Activated T-helper 2 cell treated with anti-CD3 and anti-CD28 coated beads, Interferon-gamma antibody, Interleukin-2, Interleukin-4, amounts not matched to agents 10 μg/mL and 5 μg/mL and 100 μg/mL, durations not matched to agents 14 hours and 24 hours and 36 hours (primary cell): ENCODE measurements at regions not wholly inside any gene's neighbourhood (a gene's known extent, or its start where the extent isn't known, plus 50 kb on each side); places are given as distances from the start of the nearest gene placed in this dataset.

Source experiments
- DNase-seq: peaks from one replicate; pipeline ENCODE4 v3.0.0; 2021; ENCODE audit warnings: low spot score
- H3K27ac Mint-ChIP-seq: one replicate; pipeline ENCODE4 v1.8.0; 2021; ENCODE audit warnings: mixed read lengths
- H3K27me3 Mint-ChIP-seq: one replicate; pipeline ENCODE4 v1.8.0; 2021; ENCODE audit warnings: low read depth, mixed read lengths
- H3K36me3 Mint-ChIP-seq: one replicate; pipeline ENCODE4 v1.8.0; 2021; ENCODE audit warnings: low read depth, mixed read lengths
- H3K4me1 Mint-ChIP-seq: one replicate; pipeline ENCODE4 v1.8.0; 2021; ENCODE audit warnings: low read depth, mixed read lengths
- H3K4me3 Mint-ChIP-seq: one replicate; pipeline ENCODE4 v1.8.0; 2021; ENCODE audit warnings: low read depth, mild to moderate bottlenecking, moderate library complexity, mixed read lengths
- H3K9me3 Mint-ChIP-seq: one replicate; pipeline ENCODE4 v1.8.0; 2021; ENCODE audit warnings: mixed read lengths
- intact Hi-C: fragments of 100-400 bp; cut with micrococcal nuclease; formaldehyde crosslinking; loops from one replicate; pipeline ENCODE4 v1.15.1; 2023

DNA sequence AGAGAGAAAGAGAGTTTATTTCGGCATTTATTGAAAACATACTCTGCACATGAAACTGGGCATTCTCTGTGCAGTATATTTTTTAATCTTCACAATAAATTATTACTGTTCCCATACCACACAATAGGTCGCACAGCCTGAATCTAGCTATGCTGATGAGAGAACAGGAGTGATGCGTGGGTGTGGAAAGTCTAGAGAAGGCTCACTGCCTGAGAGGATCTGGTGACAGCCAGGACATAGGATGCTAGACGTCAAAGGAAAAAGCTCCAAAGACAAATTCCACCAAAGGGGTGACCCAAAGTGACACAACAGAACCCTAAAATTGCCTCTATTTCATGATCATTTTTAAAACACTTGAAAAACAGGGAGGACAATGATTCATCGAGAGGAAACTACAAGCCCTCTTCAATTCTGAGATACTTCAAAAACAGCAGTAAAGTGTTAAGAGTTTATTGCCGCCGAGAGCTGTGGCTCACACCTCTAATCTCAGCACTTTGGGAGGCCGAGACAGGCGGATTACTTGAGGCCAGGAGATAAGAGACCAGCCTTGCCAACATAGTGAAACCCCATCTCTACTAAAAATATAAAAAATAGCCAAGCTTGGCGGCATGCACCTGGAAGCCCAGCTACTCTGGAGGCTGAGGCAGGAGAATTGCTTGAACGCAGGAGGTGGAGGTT, 189.6 kb upstream of the NBEA start:
- Mint-ChIP-seq H3K27me3 (peaks cover 2% of the 10 kb centered on the region), H3K4me1 (no peaks in the 10 kb centered on the region), H3K27ac (no peak overlapping the region), H3K36me3 (no peaks in the 10 kb centered on the region), H3K4me3 (no peak overlapping the region), H3K9me3 (no peaks in the 10 kb centered on the region)
- DNase-seq, result no peak
- intact Hi-C loops, result no loop called here

GRCh38 chr13:34756136-34756535, 185.9 kb upstream of the NBEA start:
- intact Hi-C loops, result no loop called here
- H3K27ac Mint-ChIP-seq, result no peak overlapping the region
- no peak overlapping the region for H3K4me3 Mint-ChIP-seq
- H3K27me3 Mint-ChIP-seq, result no peaks in the 10 kb centered on the region
- H3K9me3 Mint-ChIP-seq, result no peaks in the 10 kb centered on the region
- no peaks in the 10 kb centered on the region for H3K36me3 Mint-ChIP-seq
- H3K4me1 Mint-ChIP-seq, result no peaks in the 10 kb centered on the region
- no peak for DNase-seq

- Mint-ChIP-seq H3K27me3 (no peaks in the 10 kb centered on the region), H3K4me1 (no peaks in the 10 kb centered on the region), H3K4me3 (no peak overlapping the region), H3K27ac (no peak overlapping the region), H3K9me3 (no peaks in the 10 kb centered on the region), H3K36me3 (no peaks in the 10 kb centered on the region)
- intact Hi-C loops, result no loop called here
- no peak for DNase-seq
These were observed 185.5 kb upstream of the NBEA start for GRCh38 chr13:34756572-34756971.

DNA sequence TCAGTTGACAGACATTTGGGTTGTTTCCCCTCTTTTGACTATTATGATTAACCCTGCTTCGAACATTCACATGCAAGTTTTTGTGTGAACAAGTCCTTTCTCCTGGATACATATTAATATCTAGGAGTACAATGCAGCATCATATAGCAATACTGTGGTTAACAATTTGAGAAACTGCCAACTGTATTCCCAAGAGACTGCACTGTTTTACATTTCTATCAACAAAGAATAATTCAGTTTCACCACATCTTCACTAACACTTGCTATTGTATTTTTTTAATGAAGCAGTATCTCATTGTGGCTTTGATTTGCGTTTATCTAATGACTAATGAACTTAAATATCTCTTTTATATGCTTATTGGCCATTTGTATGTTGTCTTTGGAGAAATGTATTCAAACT, 184.6 kb upstream of the NBEA start:
- no peak for DNase-seq
- H3K4me3 Mint-ChIP-seq, result no peak overlapping the region
- no peaks in the 10 kb centered on the region for H3K9me3 Mint-ChIP-seq
- intact Hi-C loops, result no loop called here
- no peaks in the 10 kb centered on the region for H3K4me1 Mint-ChIP-seq
- H3K27ac Mint-ChIP-seq, result no peak overlapping the region
- no peaks in the 10 kb centered on the region for H3K27me3 Mint-ChIP-seq
- H3K36me3 Mint-ChIP-seq, result no peaks in the 10 kb centered on the region

DNA sequence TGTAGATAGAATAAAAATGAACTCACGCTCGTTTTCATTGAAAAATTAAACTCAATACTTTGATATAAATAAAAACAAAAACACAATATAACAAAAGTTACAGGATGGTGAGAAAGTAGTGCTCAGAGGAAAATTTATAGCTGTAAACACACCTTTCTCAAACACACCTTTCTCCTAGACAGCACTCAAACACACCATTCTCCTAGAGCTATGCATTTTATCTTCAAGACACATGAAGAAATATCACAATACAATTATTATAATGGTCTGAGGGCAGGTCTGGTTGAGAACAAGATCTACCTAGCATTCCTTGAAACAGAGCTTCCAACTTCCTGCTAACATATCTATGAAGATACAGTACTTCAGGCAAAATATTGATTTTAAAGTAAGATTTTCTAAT, 183.4 kb upstream of the NBEA start:
- H3K4me1 Mint-ChIP-seq, result no peaks in the 10 kb centered on the region
- no peak overlapping the region for H3K27ac Mint-ChIP-seq
- peaks cover under 1% of the 10 kb centered on the region for H3K9me3 Mint-ChIP-seq
- H3K4me3 Mint-ChIP-seq, result no peak overlapping the region
- no peak for DNase-seq
- H3K36me3 Mint-ChIP-seq, result no peaks in the 10 kb centered on the region
- intact Hi-C loops, result no loop called here
- H3K27me3 Mint-ChIP-seq, result no peaks in the 10 kb centered on the region

DNA sequence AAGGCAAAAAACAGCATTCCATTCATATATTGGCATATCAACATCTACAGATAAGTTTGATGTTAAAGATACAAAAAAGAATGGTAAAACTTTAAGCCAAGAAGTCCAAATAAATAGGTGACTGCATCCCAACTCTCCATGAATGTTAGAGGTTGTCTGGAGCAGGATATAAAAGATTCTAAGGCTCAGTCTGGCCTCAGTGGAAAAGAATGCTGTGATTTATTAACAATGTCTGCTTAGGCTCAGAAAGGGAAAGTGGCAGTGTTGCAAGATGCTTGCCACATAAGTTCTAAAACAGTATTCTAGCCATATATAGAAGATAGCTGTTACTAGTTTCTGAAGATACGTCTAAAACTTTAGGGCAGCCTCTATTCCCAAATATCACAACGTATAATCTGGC, 179.8 kb upstream of the NBEA start:
- Mint-ChIP-seq H3K36me3 (no peaks in the 10 kb centered on the region), H3K27me3 (no peaks in the 10 kb centered on the region), H3K9me3 (peaks cover 6% of the 10 kb centered on the region), H3K27ac (no peak overlapping the region), H3K4me3 (no peak overlapping the region), H3K4me1 (no peaks in the 10 kb centered on the region)
- no peak for DNase-seq
- intact Hi-C loops, result no loop called here

GRCh38 chr13:34764246-34764645, 177.8 kb upstream of the NBEA start:
- no peak for DNase-seq
- Mint-ChIP-seq H3K9me3 (peaks cover 6% of the 10 kb centered on the region), H3K36me3 (no peaks in the 10 kb centered on the region), H3K27me3 (no peaks in the 10 kb centered on the region), H3K27ac (no peak overlapping the region), H3K4me1 (no peaks in the 10 kb centered on the region), H3K4me3 (no peak overlapping the region)
- intact Hi-C loops, result no loop called here

- Mint-ChIP-seq H3K4me3 (no peak overlapping the region), H3K27ac (no peak overlapping the region), H3K4me1 (no peaks in the 10 kb centered on the region), H3K27me3 (no peaks in the 10 kb centered on the region), H3K9me3 (peaks cover 6% of the 10 kb centered on the region), H3K36me3 (no peaks in the 10 kb centered on the region)
- intact Hi-C loops, result no loop called here
- no peak for DNase-seq
These were observed 176.5 kb upstream of the NBEA start for GRCh38 chr13:34765446-34766180.

GRCh38 chr13:34767778-34768177, 174.3 kb upstream of the NBEA start:
- no peak overlapping the region for H3K27ac Mint-ChIP-seq
- peaks cover 6% of the 10 kb centered on the region for H3K9me3 Mint-ChIP-seq
- no peaks in the 10 kb centered on the region for H3K4me1 Mint-ChIP-seq
- no peak overlapping the region for H3K4me3 Mint-ChIP-seq
- no peak for DNase-seq
- no peaks in the 10 kb centered on the region for H3K36me3 Mint-ChIP-seq
- intact Hi-C loops, result no loop called here
- no peaks in the 10 kb centered on the region for H3K27me3 Mint-ChIP-seq

DNA sequence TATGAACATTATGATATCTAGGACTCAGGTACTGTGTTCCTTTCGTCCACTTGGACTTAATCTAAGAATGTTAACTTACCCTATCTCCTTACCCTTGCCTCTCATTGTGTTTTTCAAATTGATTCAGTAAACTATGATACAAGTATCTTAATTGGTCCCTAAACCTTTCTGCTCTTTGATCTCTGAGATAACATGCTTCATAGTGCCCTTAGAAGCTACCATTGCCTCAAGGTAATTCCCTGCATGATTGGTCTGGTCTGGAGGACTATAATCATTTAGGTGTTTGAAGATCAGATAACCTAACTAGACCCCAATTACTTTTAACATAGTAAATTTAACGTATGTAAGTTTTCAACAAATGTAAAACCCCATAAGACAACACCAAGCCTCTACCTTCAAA, 169.9 kb upstream of the NBEA start:
- Mint-ChIP-seq H3K27me3 (no peaks in the 10 kb centered on the region), H3K36me3 (no peaks in the 10 kb centered on the region), H3K4me1 (no peaks in the 10 kb centered on the region), H3K4me3 (no peak overlapping the region), H3K27ac (no peak overlapping the region), H3K9me3 (no peaks in the 10 kb centered on the region)
- intact Hi-C loops, result no loop called here
- DNase-seq, result no peak

DNA sequence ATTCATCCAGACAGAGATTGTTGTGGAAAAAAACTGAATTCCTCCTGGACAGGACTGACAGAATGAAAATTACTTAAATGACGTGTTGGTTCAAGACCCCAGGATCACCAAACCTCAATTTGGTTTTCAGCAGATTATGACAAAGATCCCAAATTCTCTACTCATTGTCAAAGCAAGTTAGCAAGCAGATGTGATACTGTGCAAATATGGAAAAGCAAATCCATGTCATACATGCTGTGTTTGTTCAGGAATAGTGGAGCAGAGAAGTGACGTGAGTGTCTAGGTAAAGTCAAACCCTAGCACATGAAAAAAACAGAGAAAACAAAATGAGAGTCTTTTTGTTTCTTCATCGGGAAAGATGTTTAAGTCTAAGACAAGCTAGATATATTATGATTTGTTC, 169.2 kb upstream of the NBEA start:
- intact Hi-C loops, result no loop called here
- H3K4me1 Mint-ChIP-seq, result no peaks in the 10 kb centered on the region
- no peaks in the 10 kb centered on the region for H3K36me3 Mint-ChIP-seq
- H3K27ac Mint-ChIP-seq, result no peak overlapping the region
- no peak for DNase-seq
- H3K27me3 Mint-ChIP-seq, result no peaks in the 10 kb centered on the region
- H3K9me3 Mint-ChIP-seq, result no peaks in the 10 kb centered on the region
- H3K4me3 Mint-ChIP-seq, result no peak overlapping the region

DNA sequence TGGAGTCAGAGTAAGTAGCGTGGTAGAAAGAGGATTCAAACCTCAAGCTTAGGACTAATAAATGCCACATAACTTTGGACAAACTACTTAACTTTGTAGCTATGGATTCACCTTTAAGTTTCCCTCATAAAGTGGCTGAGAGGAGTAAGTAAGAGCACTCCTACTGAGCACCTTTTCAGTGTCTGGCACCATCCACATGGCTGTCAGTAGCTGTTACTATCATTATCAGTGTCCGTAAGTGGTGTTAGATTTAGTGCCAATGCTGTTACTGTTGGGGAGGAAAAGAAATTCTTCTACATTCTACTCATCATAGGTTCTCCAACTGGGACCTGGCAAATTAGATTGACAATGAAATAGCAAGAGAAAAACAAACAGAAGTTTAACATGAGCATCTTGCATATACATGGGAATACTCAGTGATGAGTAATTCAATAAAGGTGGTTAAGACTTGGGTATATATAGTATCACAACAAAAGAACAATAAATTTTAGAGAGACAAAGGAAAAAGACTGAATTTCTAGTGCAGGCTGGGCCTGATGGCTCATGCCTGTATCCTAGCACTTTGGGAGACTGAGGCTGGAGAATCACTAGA, 165.6 kb upstream of the NBEA start:
- Mint-ChIP-seq H3K27ac (no peak overlapping the region), H3K4me1 (no peaks in the 10 kb centered on the region), H3K9me3 (no peaks in the 10 kb centered on the region), H3K27me3 (no peaks in the 10 kb centered on the region), H3K36me3 (no peaks in the 10 kb centered on the region), H3K4me3 (no peak overlapping the region)
- DNase-seq, result no peak
- intact Hi-C loops, result no loop called here

DNA sequence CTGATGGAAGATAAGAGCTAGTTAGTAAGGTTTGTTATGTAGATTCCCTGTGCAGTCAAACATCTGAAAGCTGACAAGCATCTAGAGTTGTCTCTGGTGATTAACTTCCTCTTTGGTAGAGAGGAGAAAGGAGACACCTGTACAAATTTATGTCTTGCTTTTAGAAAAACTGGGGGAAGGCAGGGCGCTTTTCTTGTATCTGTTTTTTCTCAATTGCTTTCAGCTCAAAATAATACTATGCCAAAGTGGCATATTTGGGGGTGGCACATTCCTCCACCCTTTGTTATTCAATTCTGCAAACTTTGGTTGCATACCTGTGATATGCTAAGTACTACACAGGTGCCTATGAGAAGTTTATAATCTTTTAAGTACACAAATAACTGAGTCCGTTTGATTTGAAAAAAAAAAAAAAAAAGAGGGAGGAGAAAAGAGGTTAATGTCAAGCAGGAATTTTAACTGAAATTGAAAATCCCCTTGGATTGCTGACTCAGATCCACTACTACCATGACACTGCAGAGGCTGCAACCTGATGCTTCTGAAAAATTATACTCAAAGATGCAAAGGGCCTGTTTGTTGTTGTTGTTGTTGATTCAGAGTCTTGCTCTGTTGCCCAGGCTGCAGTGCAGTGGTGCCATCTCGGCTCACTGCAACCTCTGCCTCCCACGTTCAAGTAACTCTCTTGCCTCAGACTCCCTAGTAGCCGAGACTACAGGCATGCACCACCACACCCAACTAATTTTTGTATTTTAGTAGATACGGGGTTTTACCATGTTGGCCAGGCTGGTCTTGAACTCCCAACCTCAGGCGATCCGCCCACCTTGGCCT, 164.8 kb upstream of the NBEA start:
- Mint-ChIP-seq H3K36me3 (no peaks in the 10 kb centered on the region), H3K27me3 (no peaks in the 10 kb centered on the region), H3K9me3 (no peaks in the 10 kb centered on the region), H3K4me1 (no peaks in the 10 kb centered on the region), H3K27ac (no peak overlapping the region), H3K4me3 (no peak overlapping the region)
- intact Hi-C loops, result no loop called here
- no peak for DNase-seq
